Endothelial cell of umbilical vein (primary cell): ENCODE measurements at regions not wholly inside any gene's neighbourhood (a gene's known extent, or its start where the extent isn't known, plus 50 kb on each side); places are given as distances from the start of the nearest gene placed in this dataset.

Experiments used
- BruUV-seq: library from RNA; stranded (reverse); fragments of 400-500 nt; replicated peaks from 2 replicates; lab custom pipeline; 2021; lab: Mats Ljungman, UMichigan
- CTCF ChIA-PET: fragments of 300-600, 350-600 bp; sonication (Branson Sonifier 250); formaldehyde crosslinking; loops from one replicate; lab custom pipeline; 2021; ENCODE audit warnings: antibody characterized with exemption, inconsistent platforms; lab: Charles Lee
- POLR2A ChIA-PET: fragments of 300-600, 350-600 bp; sonication (Branson Sonifier 250); formaldehyde crosslinking; loops from one replicate; lab custom pipeline; 2021; ENCODE audit warnings: antibody characterized with exemption, inconsistent platforms; lab: Charles Lee
- DNase-seq: peaks from one replicate; pipeline ENCODE4 v3.0.0-alpha.2; 2011; ENCODE audit warnings: low read depth, low spot score
- FAIRE-seq: peaks from 2 replicates; lab custom pipeline; 2011; peaks lifted over from hg19 to GRCh38; lab: Jason Lieb, UNC
- H2AFZ ChIP-seq: 2 replicates; pipeline ENCODE4 v1.6.0; 2012; ENCODE audit warnings: low read depth, low read length, control low read depth, inconsistent platforms
- H3K27ac ChIP-seq: 2 replicates; pipeline ENCODE4 v1.5.1; 2011; ENCODE audit warnings: low read depth, mild to moderate bottlenecking, control low read depth, low read length, moderate library complexity; ENCODE audit not compliant: insufficient read depth
- H3K27me3 ChIP-seq, 2 experiments: 2 replicates each; pipeline versions ENCODE4 v1.6.0 to v1.6.1; 2011; ENCODE audit warnings: low read length in 2 of 2, mixed read lengths in 1 of 2; ENCODE audit not compliant: control insufficient read depth in 2 of 2, insufficient read depth in 2 of 2
- H3K36me3 ChIP-seq, 2 experiments: 2 replicates in 1 of 2; 3 replicates in 1 of 2; pipeline ENCODE4 v1.5.1; 2011; ENCODE audit warnings: low read length in 2 of 2, mild to moderate bottlenecking in 1 of 2, moderate library complexity in 1 of 2; ENCODE audit not compliant: control insufficient read depth in 2 of 2, insufficient read depth in 2 of 2; ENCODE audit errors: extremely low read depth in 1 of 2
- H3K4me1 ChIP-seq: 3 replicates; pipeline ENCODE4 v1.5.1; 2011; ENCODE audit warnings: mild to moderate bottlenecking, low read length; ENCODE audit not compliant: control insufficient read depth, insufficient read depth; ENCODE audit errors: extremely low read depth
- H3K4me2 ChIP-seq: 2 replicates; pipeline ENCODE4 v1.6.1; 2011; ENCODE audit warnings: low read length, control low read depth, mixed read lengths; ENCODE audit not compliant: insufficient read depth
- H3K4me3 ChIP-seq, 3 experiments: fragments of 200-600 bp in 1 of 3; sonication (generic), shearing (Covaris generic) in 1 of 3; replicated peaks in 1 of 3; 2 replicates each; pipeline ENCODE4 v1.5.1; 2011 to 2016; ENCODE audit warnings: control low read depth in 3 of 3, low read length in 3 of 3, mild to moderate bottlenecking in 2 of 3, inconsistent platforms in 1 of 3, low read depth in 1 of 3, moderate library complexity in 1 of 3; ENCODE audit not compliant: insufficient read depth in 1 of 3
- H3K79me2 ChIP-seq: 2 replicates; pipeline ENCODE4 v1.6.0; 2012; ENCODE audit warnings: low read length, inconsistent platforms; ENCODE audit not compliant: control insufficient read depth, insufficient read depth
- H3K9ac ChIP-seq: replicated peaks from 2 replicates; pipeline ENCODE3; 2011; ENCODE audit warnings: low read length, control low read depth; ENCODE audit not compliant: insufficient read depth; ENCODE audit errors: extremely low read depth
- H3K9me1 ChIP-seq: replicated peaks from 3 replicates; pipeline ENCODE4 v1.6.0; 2011; ENCODE audit warnings: mild to moderate bottlenecking, low read length; ENCODE audit not compliant: control insufficient read depth, insufficient read depth; ENCODE audit errors: extremely low read depth
- H3K9me3 ChIP-seq: replicated peaks from 2 replicates; pipeline ENCODE4 v1.5.1; 2012; ENCODE audit warnings: low read length, inconsistent platforms; ENCODE audit not compliant: control insufficient read depth, insufficient read depth
- H4K20me1 ChIP-seq: replicated peaks from 2 replicates; pipeline ENCODE3; 2011; ENCODE audit warnings: mild to moderate bottlenecking, low read length; ENCODE audit not compliant: control insufficient read depth, insufficient read depth; ENCODE audit errors: extremely low read depth
- CTCF ChIP-seq, 2 donors: IDR thresholded peaks; 1 replicate in 1 of 2; 2 replicates in 1 of 2; pipeline ENCODE4 v1.5.1; 2011; ENCODE audit warnings: low read length in 2 of 2, mild to moderate bottlenecking in 2 of 2, moderate library complexity in 2 of 2, control low read depth in 1 of 2, inconsistent platforms in 1 of 2, low read depth in 1 of 2; ENCODE audit not compliant: insufficient read depth in 1 of 2; ENCODE audit errors: extremely low read depth in 1 of 2
- FOS ChIP-seq: IDR thresholded peaks from 2 replicates; pipeline ENCODE4 v1.6.1; 2011; ENCODE audit warnings: mild to moderate bottlenecking, low read length, moderate library complexity, borderline replicate concordance; ENCODE audit not compliant: insufficient read depth
- MYC ChIP-seq: IDR thresholded peaks from one replicate; pipeline ENCODE4 v1.6.1; 2011; ENCODE audit warnings: mild to moderate bottlenecking, low read depth, low read length
- POLR2A ChIP-seq: IDR thresholded peaks from 2 replicates; pipeline ENCODE4 v1.6.1; 2012; ENCODE audit warnings: low read depth, mild to moderate bottlenecking, control low read depth, low read length
- POLR2AphosphoS5 ChIP-seq: IDR thresholded peaks from 2 replicates; pipeline ENCODE4 v1.6.1; 2012; ENCODE audit warnings: low read depth, mild to moderate bottlenecking, control low read depth, low read length, moderate library complexity; ENCODE audit not compliant: insufficient read depth
- dilution Hi-C: fragments of 300-500 bp; cut with MboI; formaldehyde crosslinking; loops from one replicate; pipeline ENCODE4 v1.15.0; 2019; ENCODE audit warnings: low sequenced_read_pairs; ENCODE audit not compliant: extremely low pct_ligation_motif_present
- intact Hi-C: fragments of 100-400 bp; cut with micrococcal nuclease; formaldehyde crosslinking; loops from one replicate; pipeline ENCODE4 v1.10.0; 2022
- TF ChIP-seq, protein P1 (sequence below): IDR thresholded peaks from 2 replicates; pipeline ENCODE4 v1.6.1; 2011; ENCODE audit not compliant: insufficient read depth, insufficient read length

DNA sequence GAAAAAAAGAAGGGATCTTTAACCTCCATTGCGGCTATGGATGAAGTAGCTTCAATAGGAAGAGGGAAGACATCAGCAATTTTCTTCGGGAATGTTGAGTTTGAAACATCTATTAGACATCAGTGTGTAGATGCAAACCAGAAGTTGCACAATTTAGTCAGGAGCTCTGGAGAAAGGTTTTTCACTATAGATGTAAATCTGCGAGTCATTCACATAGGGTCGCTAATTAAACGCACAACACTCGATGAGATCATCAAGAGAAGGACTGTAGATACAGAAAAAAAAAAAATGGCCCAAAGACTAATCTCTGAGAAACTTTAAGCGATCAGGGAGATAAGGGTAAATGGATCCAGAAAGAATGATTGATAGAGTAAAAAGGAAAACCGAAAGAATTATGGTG lies 61.7 kb upstream of the TES start:
- intact Hi-C loops (no loop called here), dilution Hi-C loops (no loop called here)
- no peak for FAIRE-seq
- TF ChIP-seq MYC (no peak), POLR2AphosphoS5 (no peak), FOS (no peak), CTCF (IDR thresholded peaks at IDR 0.05; ENCODE audit: extremely low read depth in 1 of 2, insufficient read depth in 1 of 2, low read depth in 1 of 2, low read length in 2 of 2) (no peak)
- TF ChIP-seq, protein P1, sequence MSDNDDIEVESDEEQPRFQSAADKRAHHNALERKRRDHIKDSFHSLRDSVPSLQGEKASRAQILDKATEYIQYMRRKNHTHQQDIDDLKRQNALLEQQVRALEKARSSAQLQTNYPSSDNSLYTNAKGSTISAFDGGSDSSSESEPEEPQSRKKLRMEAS = no peak
- POLR2A ChIA-PET = no interaction called here
- H3K9me1 ChIP-seq = no peaks in the 10 kb centered on the region
- no peak overlapping the region for H3K9ac ChIP-seq
- H3K27me3 ChIP-seq = no peaks in the 10 kb centered on the region
- H3K27ac ChIP-seq = no peak overlapping the region
- H3K4me3 ChIP-seq = no peak overlapping the region
- H3K36me3 ChIP-seq = no peaks in the 10 kb centered on the region
- no peaks in the 10 kb centered on the region for H3K79me2 ChIP-seq
- no peak overlapping the region for H2AFZ ChIP-seq
- DNase-seq = no peak
- no peaks in the 10 kb centered on the region for H3K9me3 ChIP-seq
- H3K4me2 ChIP-seq = no peak overlapping the region
- no TSS peak for BruUV-seq
- CTCF ChIA-PET = no interaction called here
- no peaks in the 10 kb centered on the region for H4K20me1 ChIP-seq
- peaks cover 11% of the 10 kb centered on the region for H3K4me1 ChIP-seq

- H3K4me2 ChIP-seq = peak overlapping the region; percentile 77
- peak overlapping the region; percentile 20 for H3K27ac ChIP-seq
- intact Hi-C loops (no loop called here), dilution Hi-C loops (no loop called here)
- no peak overlapping the region for H3K4me3 ChIP-seq
- no peak overlapping the region for H3K9ac ChIP-seq
- H3K79me2 ChIP-seq = no peaks in the 10 kb centered on the region
- no TSS peak for BruUV-seq
- no peaks in the 10 kb centered on the region for H3K27me3 ChIP-seq
- peaks cover 11% of the 10 kb centered on the region for H3K4me1 ChIP-seq
- FAIRE-seq (no peak), DNase-seq (peak; percentile 62)
- H3K36me3 ChIP-seq = no peaks in the 10 kb centered on the region
- H3K9me3 ChIP-seq = no peaks in the 10 kb centered on the region
- TF ChIP-seq POLR2A = no peak
- TF ChIP-seq FOS = peak; percentile 66
- peak overlapping the region; percentile 4 for H2AFZ ChIP-seq
- no peaks in the 10 kb centered on the region for H4K20me1 ChIP-seq
- H3K9me1 ChIP-seq = no peaks in the 10 kb centered on the region
- ChIA-PET POLR2A (no interaction called here), CTCF (interaction anchor here (0.7 to 1.2 kb wide), 2 partner anchors 12 to 85 kb away, joined by 3 to 4 read pairs; no protein-coding TSS in a partner anchor)
Measured at GRCh38 chr7:116150588-116150987, 59.8 kb upstream of the TES start.
